ENCODE measurements at regions not wholly inside any gene's neighbourhood (a gene's known extent, or its start where the extent isn't known, plus 50 kb on each side); places are given as distances from the start of the nearest gene placed in this dataset.
A peak's percentile ranks its signal among the peaks of the same experiment; 100 is the strongest.

DNA sequence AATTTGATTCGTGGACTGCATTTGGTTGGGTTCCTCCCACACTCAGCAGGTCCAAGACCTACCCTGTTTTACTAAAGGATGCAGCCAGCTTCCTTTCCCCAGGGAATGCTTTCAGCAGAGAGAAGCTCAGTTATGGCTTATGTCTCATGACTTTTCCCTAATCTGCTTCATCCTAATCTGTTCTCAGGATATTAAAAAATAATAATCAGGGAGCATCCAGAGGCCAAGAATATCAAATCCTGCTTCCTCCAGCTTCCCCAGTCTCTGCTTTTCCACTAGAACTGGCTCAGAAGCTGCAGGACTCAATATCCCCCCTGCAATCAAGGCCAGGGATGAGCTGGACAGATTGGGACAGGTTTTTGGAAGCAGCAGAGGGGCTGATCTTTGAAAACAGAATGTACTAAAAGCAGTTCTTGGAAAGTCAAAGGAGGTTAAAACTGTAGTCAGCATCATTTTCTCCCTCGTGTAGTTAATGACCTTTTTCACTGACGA lies 326.9 kb upstream of the TNP1 start:
- H3K27me3 ChIP-seq, result no peaks in the 10 kb centered on the region
- no peaks in the 10 kb centered on the region for H3K4me1 ChIP-seq
- H3K36me3 ChIP-seq, result no peaks in the 10 kb centered on the region
- no peak overlapping the region for H3K4me3 ChIP-seq
- TF ChIP-seq POLR2A (IDR thresholded peaks at IDR 0.05), result no peak
- no peak for TF ChIP-seq CTCF (IDR thresholded peaks at IDR 0.05)
- ATAC-seq, result no peak
- intact Hi-C loops (cut with DNase I), result no loop called here
- H3K9me3 ChIP-seq, result no peaks in the 10 kb centered on the region
- WGBS (ENCODE audit: insufficient coverage, low coverage, low lambda C conversion rate, missing lambda C conversion rate), result 55% methylated on average over 3 of the region's 3 CpGs
- DNase-seq, result no peak
- no peak overlapping the region for H3K27ac ChIP-seq

GRCh38 chr2:217186152-217186551 lies 326.3 kb upstream of the TNP1 start:
- Histone ChIP-seq H3K27me3 (no peaks in the 10 kb centered on the region), H3K4me1 (no peaks in the 10 kb centered on the region), H3K36me3 (no peaks in the 10 kb centered on the region), H3K27ac (no peak overlapping the region), H3K4me3 (no peak overlapping the region), H3K9me3 (no peaks in the 10 kb centered on the region)
- 63% methylated on average over 6 of the region's 6 CpGs for WGBS (ENCODE audit: insufficient coverage, low coverage, low lambda C conversion rate, missing lambda C conversion rate)
- intact Hi-C loops (cut with DNase I), result no loop called here
- TF ChIP-seq CTCF (IDR thresholded peaks at IDR 0.05) (no peak), POLR2A (IDR thresholded peaks at IDR 0.05) (no peak)
- peak in 2 of 4 donors; percentile 11 to 28 for ATAC-seq
- no peak for DNase-seq

DNA sequence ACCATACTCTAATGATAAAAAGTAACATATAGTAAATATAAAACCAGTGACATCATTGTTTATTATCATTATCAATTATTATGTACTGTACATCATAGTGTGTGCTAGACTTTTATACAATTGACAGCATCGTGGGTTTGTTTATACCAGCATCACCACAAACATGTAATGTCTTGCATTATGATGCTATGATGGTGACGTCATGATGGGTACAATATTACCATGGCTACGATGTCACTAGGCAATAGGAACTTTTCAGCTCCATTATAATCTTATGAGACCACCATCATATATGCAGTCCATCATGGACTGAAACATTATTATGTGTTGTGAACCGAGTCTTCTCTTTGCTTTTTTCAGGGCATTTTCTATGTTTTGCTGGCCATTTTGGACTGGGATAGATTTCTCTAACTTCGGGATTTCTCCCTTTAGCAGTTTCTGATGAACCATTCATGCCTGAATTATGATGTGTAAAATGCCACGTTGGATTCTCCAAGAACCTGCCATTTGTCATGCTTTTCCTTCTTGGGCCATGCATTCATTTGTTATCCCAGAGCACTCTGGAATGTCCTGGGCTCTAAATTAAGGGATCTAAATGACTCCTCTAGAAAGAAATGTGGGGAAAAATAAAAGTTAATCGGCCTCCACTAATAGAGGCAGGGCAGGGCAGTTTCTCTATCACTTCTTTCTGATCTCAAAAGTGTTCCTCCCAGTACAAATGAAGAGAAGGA lies 325.6 kb upstream of the TNP1 start:
- TF ChIP-seq CTCF (IDR thresholded peaks at IDR 0.05) (no peak), POLR2A (IDR thresholded peaks at IDR 0.05) (no peak)
- Histone ChIP-seq H3K9me3 (no peaks in the 10 kb centered on the region), H3K4me1 (no peaks in the 10 kb centered on the region), H3K27me3 (no peaks in the 10 kb centered on the region), H3K27ac (no peak overlapping the region), H3K4me3 (no peak overlapping the region), H3K36me3 (no peaks in the 10 kb centered on the region)
- WGBS (ENCODE audit: insufficient coverage, low coverage, low lambda C conversion rate, missing lambda C conversion rate), result 71% methylated on average over 7 of the region's 7 CpGs
- ATAC-seq, result no peak
- intact Hi-C loops (cut with DNase I), result no loop called here
- DNase-seq, result no peak

DNA sequence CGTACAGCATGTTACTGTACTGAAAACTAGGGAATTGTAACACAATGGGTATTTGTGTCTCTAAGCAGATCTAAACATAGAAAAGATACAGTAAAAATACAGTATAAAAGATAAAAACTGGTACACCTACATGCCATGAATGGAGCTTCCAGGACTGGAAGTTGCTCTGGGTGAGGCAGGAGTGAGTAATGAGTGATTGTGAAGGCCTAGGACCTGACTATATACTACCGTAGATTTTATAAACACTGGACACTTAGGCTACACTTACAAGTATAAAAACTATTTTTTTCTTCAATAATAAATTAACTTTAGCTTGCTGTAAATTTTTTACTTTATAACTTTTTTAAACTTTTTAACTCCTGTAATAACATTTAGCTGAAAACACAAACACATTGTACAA lies 324.4 kb upstream of the TNP1 start:
- Histone ChIP-seq H3K9me3 (no peaks in the 10 kb centered on the region), H3K27me3 (no peaks in the 10 kb centered on the region), H3K4me1 (no peaks in the 10 kb centered on the region), H3K27ac (no peak overlapping the region), H3K4me3 (no peak overlapping the region), H3K36me3 (no peaks in the 10 kb centered on the region)
- ATAC-seq (no peak), DNase-seq (no peak)
- intact Hi-C loops (cut with DNase I), result no loop called here
- no peak for TF ChIP-seq POLR2A (IDR thresholded peaks at IDR 0.05)
- TF ChIP-seq CTCF (IDR thresholded peaks at IDR 0.05), result no peak
- 82% methylated on average over 2 of the region's 2 CpGs for WGBS (ENCODE audit: insufficient coverage, low coverage, low lambda C conversion rate, missing lambda C conversion rate)
